H54 (cell line): ENCODE measurements at regions not wholly inside any gene's neighbourhood (a gene's known extent, or its start where the extent isn't known, plus 50 kb on each side); places are given as distances from the start of the nearest gene placed in this dataset.
A peak's percentile ranks its signal among the peaks of the same experiment; 100 is the strongest.

Experiments
- DNase-seq: peaks from one replicate; pipeline ENCODE4 v3.0.0; 2011; ENCODE audit warnings: low spot score, mixed read lengths; ENCODE audit not compliant: insufficient read length
- FAIRE-seq: peaks from 3 replicates; lab custom pipeline; 2011; peaks lifted over from hg19 to GRCh38; lab: Jason Lieb, UNC
- POLR2A ChIP-seq: IDR thresholded peaks from 2 replicates; pipeline ENCODE4 v1.6.1; 2011; ENCODE audit warnings: low read depth, mild to moderate bottlenecking, low read length

- FAIRE-seq, result no peak
- DNase-seq, result no peak
- TF ChIP-seq POLR2A, result no peak
Observed at GRCh38 chr9:129407905-129408452, 212.9 kb downstream of the C9orf50 start.

- no peak for TF ChIP-seq POLR2A
- FAIRE-seq (no peak), DNase-seq (no peak)
Observed at GRCh38 chr9:129406278-129407225, 214.3 kb downstream of the C9orf50 start.

GRCh38 chr9:129405827-129406213, 215.1 kb downstream of the C9orf50 start:
- TF ChIP-seq POLR2A, result no peak
- DNase-seq (no peak), FAIRE-seq (no peak)

GRCh38 chr9:129405089-129405826, 215.6 kb downstream of the C9orf50 start:
- DNase-seq (peak; percentile 45), FAIRE-seq (no peak)
- TF ChIP-seq POLR2A, result no peak

- TF ChIP-seq POLR2A, result no peak
- FAIRE-seq (no peak), DNase-seq (no peak)
Observed at GRCh38 chr9:129404621-129405020, 216.3 kb downstream of the C9orf50 start.

- no peak for DNase-seq
- no peak for TF ChIP-seq POLR2A
- FAIRE-seq, result no peak
Observed at GRCh38 chr9:129403779-129404620, 216.9 kb downstream of the C9orf50 start.

GRCh38 chr9:129402931-129403778, 217.7 kb downstream of the C9orf50 start:
- no peak for TF ChIP-seq POLR2A
- FAIRE-seq (no peak), DNase-seq (no peak)

GRCh38 chr9:129402371-129402739, 218.5 kb downstream of the C9orf50 start:
- DNase-seq (no peak), FAIRE-seq (no peak)
- no peak for TF ChIP-seq POLR2A

GRCh38 chr9:129401623-129402370, 219.1 kb downstream of the C9orf50 start:
- no peak for TF ChIP-seq POLR2A
- DNase-seq (no peak), FAIRE-seq (no peak)

GRCh38 chr9:129400971-129401622, 219.8 kb downstream of the C9orf50 start:
- no peak for TF ChIP-seq POLR2A
- no peak for FAIRE-seq
- no peak for DNase-seq
